Activated T-helper 9 cell treated with anti-CD3 and anti-CD28 coated beads, Interleukin-2, amount 50 U/mL, for 16 hours (primary cell): ENCODE measurements at regions not wholly inside any gene's neighbourhood (a gene's known extent, or its start where the extent isn't known, plus 50 kb on each side); places are given as distances from the start of the nearest gene placed in this dataset.

Experiments used
- DNase-seq: peaks from one replicate; pipeline ENCODE4 v3.0.0-alpha.2; 2020; ENCODE audit warnings: low read depth

GRCh38 chr17:74052993-74053711 is 150.3 kb upstream of the RPL38 start:
- DNase-seq = no peak

GRCh38 chr17:74053712-74054078 is 149.8 kb upstream of the RPL38 start:
- DNase-seq = no peak

- no peak for DNase-seq
Measured at GRCh38 chr17:74054249-74054648, 149.2 kb upstream of the RPL38 start.

- no peak for DNase-seq
Measured at GRCh38 chr17:74055508-74056160, 147.8 kb upstream of the RPL38 start.

- DNase-seq = no peak
Measured at GRCh38 chr17:74059479-74060240, 143.8 kb upstream of the RPL38 start.

- DNase-seq = no peak
Measured at GRCh38 chr17:74061758-74062157, 141.7 kb upstream of the RPL38 start.

- DNase-seq = no peak
Measured at GRCh38 chr17:74062234-74062633, 141.2 kb upstream of the RPL38 start.

- DNase-seq = no peak
Measured at GRCh38 chr17:74063439-74063838, 140.0 kb upstream of the RPL38 start.

GRCh38 chr17:74070374-74070773 is 133.1 kb upstream of the RPL38 start:
- no peak for DNase-seq

GRCh38 chr17:74070998-74071679 is 132.3 kb upstream of the RPL38 start:
- no peak for DNase-seq

GRCh38 chr17:74072340-74072739 is 131.1 kb upstream of the RPL38 start:
- DNase-seq = no peak

GRCh38 chr17:74076446-74076845 is 127.0 kb upstream of the RPL38 start:
- DNase-seq = no peak

- no peak for DNase-seq
Measured at GRCh38 chr17:74077231-74077630, 126.2 kb upstream of the RPL38 start.

- DNase-seq = no peak
Measured at GRCh38 chr17:74078363-74078941, 125.0 kb upstream of the RPL38 start.

- no peak for DNase-seq
Measured at GRCh38 chr17:74079537-74080300, 123.8 kb upstream of the RPL38 start.

- no peak for DNase-seq
Measured at GRCh38 chr17:74080656-74081582, 122.6 kb upstream of the RPL38 start.

- DNase-seq = no peak
Measured at GRCh38 chr17:74082886-74083285, 120.6 kb upstream of the RPL38 start.

- no peak for DNase-seq
Measured at GRCh38 chr17:74083321-74083720, 120.2 kb upstream of the RPL38 start.

GRCh38 chr17:74085434-74085833 is 118.0 kb upstream of the RPL38 start:
- DNase-seq = no peak

GRCh38 chr17:74087002-74087585 is 116.4 kb upstream of the RPL38 start:
- no peak for DNase-seq
